ENCODE measurements at regions not wholly inside any gene's neighbourhood (a gene's known extent, or its start where the extent isn't known, plus 50 kb on each side); places are given as distances from the start of the nearest gene placed in this dataset.
"Not testable (repeated sequence)": the region's sequence is repeated elsewhere in the genome, so short reads cannot be mapped to it uniquely, and the experiment has no call there.

GRCh38 chr4:122973465-122973864 is 51.1 kb upstream of the NUDT6 start:
- DNase-seq (ENCODE audit: low read depth): no peak

GRCh38 chr4:122976111-122976510 is 53.7 kb upstream of the NUDT6 start:
- DNase-seq (ENCODE audit: low read depth): no peak

GRCh38 chr4:122977103-122977502 is 54.7 kb upstream of the NUDT6 start:
- DNase-seq (ENCODE audit: low read depth): no peak

GRCh38 chr4:122978109-122978508 is 55.7 kb upstream of the NUDT6 start:
- no peak for DNase-seq (ENCODE audit: low read depth)

- no peak for DNase-seq (ENCODE audit: low read depth)
Measured at GRCh38 chr4:122978789-122979188, 56.4 kb upstream of the NUDT6 start.

GRCh38 chr4:122980860-122981259 is 58.5 kb upstream of the NUDT6 start:
- no peak for DNase-seq (ENCODE audit: low read depth)

- no peak for DNase-seq (ENCODE audit: low read depth)
Measured at GRCh38 chr4:122988696-122989095, 66.3 kb upstream of the NUDT6 start.

- DNase-seq (ENCODE audit: low read depth): no peak
Measured at GRCh38 chr4:122990891-122991290, 68.5 kb upstream of the NUDT6 start.

- DNase-seq (ENCODE audit: low read depth): no peak
Measured at GRCh38 chr4:122992057-122992456, 69.7 kb upstream of the NUDT6 start.

GRCh38 chr4:122992641-122993040 is 70.2 kb upstream of the NUDT6 start:
- DNase-seq (ENCODE audit: low read depth): no peak

GRCh38 chr4:122996350-122996749 is 74.0 kb upstream of the NUDT6 start:
- DNase-seq (ENCODE audit: low read depth): no peak

GRCh38 chr4:122997463-122998101 is 75.2 kb upstream of the NUDT6 start:
- DNase-seq (ENCODE audit: low read depth): no peak

- DNase-seq (ENCODE audit: low read depth): not testable (repeated sequence)
Measured at GRCh38 chr4:123004079-123004478, 81.7 kb upstream of the NUDT6 start.

GRCh38 chr4:123005126-123005525 is 82.7 kb upstream of the NUDT6 start:
- not testable (repeated sequence) for DNase-seq (ENCODE audit: low read depth)

GRCh38 chr4:123007679-123008078 is 85.3 kb upstream of the NUDT6 start:
- DNase-seq (ENCODE audit: low read depth): no peak

- not testable (repeated sequence) for DNase-seq (ENCODE audit: low read depth)
Measured at GRCh38 chr4:123012416-123012815, 90.0 kb upstream of the NUDT6 start.

GRCh38 chr4:123014038-123014437 is 91.6 kb upstream of the NUDT6 start:
- no peak for DNase-seq (ENCODE audit: low read depth)

- no peak for DNase-seq (ENCODE audit: low read depth)
Measured at GRCh38 chr4:123017078-123017477, 94.7 kb upstream of the NUDT6 start.

GRCh38 chr4:123017636-123018395 is 95.4 kb upstream of the NUDT6 start:
- DNase-seq (ENCODE audit: low read depth): peak; percentile 16

- DNase-seq (ENCODE audit: low read depth): no peak
Measured at GRCh38 chr4:123018396-123018775, 96.0 kb upstream of the NUDT6 start.

- DNase-seq (ENCODE audit: low read depth): no peak
Measured at GRCh38 chr4:123020285-123020684, 97.9 kb upstream of the NUDT6 start.

GRCh38 chr4:123023647-123024046 is 101.2 kb upstream of the NUDT6 start:
- no peak for DNase-seq (ENCODE audit: low read depth)

- no peak for DNase-seq (ENCODE audit: low read depth)
Measured at GRCh38 chr4:123024710-123025109, 102.3 kb upstream of the NUDT6 start.

GRCh38 chr4:123025398-123025797 is 103.0 kb upstream of the NUDT6 start:
- DNase-seq (ENCODE audit: low read depth): no peak

Data from fibroblast of the conjunctiva (primary cell).